ENCODE measurements at regions not wholly inside any gene's neighbourhood (a gene's known extent, or its start where the extent isn't known, plus 50 kb on each side); places are given as distances from the start of the nearest gene placed in this dataset.

DNA sequence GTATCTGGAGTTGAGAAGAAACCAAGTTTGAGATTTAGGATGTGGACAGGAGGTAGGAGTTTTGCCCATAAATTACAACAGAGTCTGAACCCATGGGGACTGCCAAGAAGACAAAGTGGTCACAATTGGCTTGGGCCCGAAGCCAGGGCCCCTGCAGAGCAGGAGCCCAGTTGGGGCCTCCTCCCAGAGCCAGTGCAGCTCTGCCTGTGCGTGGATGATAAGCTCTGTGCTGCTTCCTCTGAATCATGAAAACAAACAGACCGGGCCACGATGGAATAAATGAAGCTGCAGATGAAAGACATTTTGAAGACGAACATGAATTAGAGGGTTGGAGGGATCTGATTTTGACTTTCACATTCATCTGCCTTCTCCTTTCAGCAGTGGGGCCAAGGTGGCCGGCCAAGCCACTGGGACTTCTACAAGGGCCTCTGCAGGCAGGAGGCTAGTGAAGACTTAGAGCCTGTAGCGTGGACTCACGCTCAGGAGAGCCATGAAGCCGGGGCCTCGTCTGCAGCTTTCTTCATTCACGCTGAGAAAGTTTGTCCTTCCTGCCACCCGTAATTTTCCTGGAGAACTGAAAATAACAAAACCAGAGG, 156.8 kb upstream of the LYZL1 start:
- Mint-ChIP-seq H3K9me3 (ENCODE audit: unreplicated experiment) (no peaks in the 10 kb centered on the region), H3K4me3 (ENCODE audit: unreplicated experiment) (no peak overlapping the region), H3K27me3 (ENCODE audit: unreplicated experiment) (no peaks in the 10 kb centered on the region), H3K36me3 (ENCODE audit: unreplicated experiment) (no peaks in the 10 kb centered on the region), H3K27ac (ENCODE audit: unreplicated experiment) (no peak overlapping the region), H3K4me1 (ENCODE audit: low read depth, unreplicated experiment) (no peaks in the 10 kb centered on the region)
- no peak for DNase-seq
- TF ChIP-seq, protein P1, sequence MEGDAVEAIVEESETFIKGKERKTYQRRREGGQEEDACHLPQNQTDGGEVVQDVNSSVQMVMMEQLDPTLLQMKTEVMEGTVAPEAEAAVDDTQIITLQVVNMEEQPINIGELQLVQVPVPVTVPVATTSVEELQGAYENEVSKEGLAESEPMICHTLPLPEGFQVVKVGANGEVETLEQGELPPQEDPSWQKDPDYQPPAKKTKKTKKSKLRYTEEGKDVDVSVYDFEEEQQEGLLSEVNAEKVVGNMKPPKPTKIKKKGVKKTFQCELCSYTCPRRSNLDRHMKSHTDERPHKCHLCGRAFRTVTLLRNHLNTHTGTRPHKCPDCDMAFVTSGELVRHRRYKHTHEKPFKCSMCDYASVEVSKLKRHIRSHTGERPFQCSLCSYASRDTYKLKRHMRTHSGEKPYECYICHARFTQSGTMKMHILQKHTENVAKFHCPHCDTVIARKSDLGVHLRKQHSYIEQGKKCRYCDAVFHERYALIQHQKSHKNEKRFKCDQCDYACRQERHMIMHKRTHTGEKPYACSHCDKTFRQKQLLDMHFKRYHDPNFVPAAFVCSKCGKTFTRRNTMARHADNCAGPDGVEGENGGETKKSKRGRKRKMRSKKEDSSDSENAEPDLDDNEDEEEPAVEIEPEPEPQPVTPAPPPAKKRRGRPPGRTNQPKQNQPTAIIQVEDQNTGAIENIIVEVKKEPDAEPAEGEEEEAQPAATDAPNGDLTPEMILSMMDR (IDR thresholded peaks at IDR 0.05; ENCODE audit: partially characterized antibody, unreplicated experiment) = no peak

DNA sequence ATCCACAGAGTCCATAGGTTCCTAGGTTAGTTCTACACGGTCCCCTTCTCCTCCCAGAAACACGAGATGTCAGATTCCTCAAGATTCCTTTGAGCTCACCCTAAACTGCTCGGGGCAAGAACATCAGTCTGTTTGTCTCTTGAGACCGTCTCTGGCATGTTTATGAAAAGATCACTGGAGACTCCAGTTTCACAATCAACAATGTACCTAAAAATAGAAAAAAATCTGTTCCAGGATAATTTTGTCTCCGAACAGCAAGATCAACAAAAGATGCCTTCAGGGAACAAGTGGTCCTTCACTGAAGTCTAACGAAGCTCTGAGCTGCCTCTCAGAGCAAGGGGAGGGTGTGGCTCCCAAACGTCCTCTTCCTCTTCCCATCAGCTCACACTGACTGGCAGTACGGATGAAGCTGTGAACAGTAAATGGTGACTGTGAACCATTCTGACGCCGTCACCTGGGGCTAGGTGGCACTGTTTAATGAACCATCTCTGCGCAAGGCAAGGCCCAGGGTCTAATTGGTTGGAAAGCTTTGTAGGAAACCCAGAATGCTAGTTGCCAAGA, 156.2 kb upstream of the LYZL1 start:
- Mint-ChIP-seq H3K9me3 (ENCODE audit: unreplicated experiment) (no peaks in the 10 kb centered on the region), H3K36me3 (ENCODE audit: unreplicated experiment) (no peaks in the 10 kb centered on the region), H3K4me3 (ENCODE audit: unreplicated experiment) (no peak overlapping the region), H3K27ac (ENCODE audit: unreplicated experiment) (no peak overlapping the region), H3K27me3 (ENCODE audit: unreplicated experiment) (no peaks in the 10 kb centered on the region), H3K4me1 (ENCODE audit: low read depth, unreplicated experiment) (no peaks in the 10 kb centered on the region)
- TF ChIP-seq, protein P1 (IDR thresholded peaks at IDR 0.05; ENCODE audit: partially characterized antibody, unreplicated experiment) = no peak
- DNase-seq = no peak

DNA sequence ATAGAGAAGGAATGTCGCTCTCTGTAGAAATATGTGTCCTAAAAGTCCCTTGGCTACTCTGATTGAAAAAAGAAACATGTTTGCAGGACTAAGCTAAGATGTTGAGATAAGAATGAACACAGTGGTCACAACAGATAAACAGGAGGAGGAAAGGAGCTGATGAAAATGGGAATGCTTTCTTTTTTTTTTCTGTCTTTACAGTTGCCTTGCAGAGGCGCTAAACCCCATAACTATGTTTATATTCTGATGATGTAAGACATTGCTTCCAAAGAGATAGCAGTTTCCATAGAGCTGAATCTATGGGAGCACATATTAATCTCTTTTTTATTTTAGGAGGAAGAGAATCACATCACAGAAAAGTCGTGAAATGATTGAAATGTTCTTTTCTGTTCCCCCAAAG, 153.5 kb upstream of the LYZL1 start:
- Mint-ChIP-seq H3K36me3 (ENCODE audit: unreplicated experiment) (no peaks in the 10 kb centered on the region), H3K27ac (ENCODE audit: unreplicated experiment) (no peak overlapping the region), H3K27me3 (ENCODE audit: unreplicated experiment) (no peaks in the 10 kb centered on the region), H3K4me3 (ENCODE audit: unreplicated experiment) (no peak overlapping the region), H3K4me1 (ENCODE audit: low read depth, unreplicated experiment) (no peaks in the 10 kb centered on the region), H3K9me3 (ENCODE audit: unreplicated experiment) (no peaks in the 10 kb centered on the region)
- no peak for DNase-seq
- TF ChIP-seq, protein P1 (IDR thresholded peaks at IDR 0.05; ENCODE audit: partially characterized antibody, unreplicated experiment) = no peak

DNA sequence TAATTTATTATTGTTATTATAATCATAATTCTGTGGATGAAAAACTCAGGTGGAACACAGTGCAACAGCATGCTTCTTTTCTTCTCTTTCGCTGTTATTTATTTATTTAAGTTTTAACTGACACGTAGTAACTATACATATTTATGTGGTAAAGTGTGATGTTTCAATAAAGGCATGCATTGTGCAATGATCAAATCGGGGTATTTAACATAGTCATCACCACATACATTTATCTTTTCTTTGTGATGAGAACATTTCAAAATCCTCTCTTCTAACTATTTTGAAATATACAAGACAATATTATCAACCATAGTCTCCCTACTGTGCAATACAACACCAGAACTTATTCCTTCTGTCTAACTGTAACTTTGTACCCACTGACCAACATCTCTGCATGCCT, 152.5 kb upstream of the LYZL1 start:
- TF ChIP-seq, protein P1 (IDR thresholded peaks at IDR 0.05; ENCODE audit: partially characterized antibody, unreplicated experiment) = no peak
- Mint-ChIP-seq H3K4me1 (ENCODE audit: low read depth, unreplicated experiment) (no peaks in the 10 kb centered on the region), H3K9me3 (ENCODE audit: unreplicated experiment) (no peaks in the 10 kb centered on the region), H3K27ac (ENCODE audit: unreplicated experiment) (no peak overlapping the region), H3K36me3 (ENCODE audit: unreplicated experiment) (no peaks in the 10 kb centered on the region), H3K27me3 (ENCODE audit: unreplicated experiment) (no peaks in the 10 kb centered on the region), H3K4me3 (ENCODE audit: unreplicated experiment) (no peak overlapping the region)
- DNase-seq = no peak

DNA sequence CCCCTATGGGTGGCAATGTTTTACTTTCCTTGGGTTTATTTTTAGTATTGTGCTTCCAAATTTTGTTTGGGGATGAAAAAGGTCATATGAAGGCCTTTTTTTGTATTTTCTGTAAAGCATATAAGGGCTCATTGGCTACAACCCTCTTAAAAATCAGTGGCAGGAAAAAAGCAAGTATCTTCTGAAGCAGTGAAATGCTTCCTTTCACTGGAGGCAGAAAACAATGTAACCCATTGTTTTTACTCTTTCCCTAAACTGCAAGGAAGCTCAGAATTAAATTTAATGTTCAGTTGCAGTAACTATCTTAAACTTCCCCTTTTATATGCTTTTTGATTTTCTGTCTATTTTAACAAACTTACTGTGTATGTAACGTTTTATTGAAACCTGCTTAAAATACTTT, 148.7 kb upstream of the LYZL1 start:
- no peaks in the 10 kb centered on the region for H3K36me3 Mint-ChIP-seq (ENCODE audit: unreplicated experiment)

More for the DNA sequence above, 148.7 kb upstream of the LYZL1 start:
- TF ChIP-seq, protein P1 (IDR thresholded peaks at IDR 0.05; ENCODE audit: partially characterized antibody, unreplicated experiment) = no peak
- Mint-ChIP-seq H3K27me3 (ENCODE audit: unreplicated experiment) (peaks cover 5% of the 10 kb centered on the region), H3K4me3 (ENCODE audit: unreplicated experiment) (no peak overlapping the region), H3K27ac (ENCODE audit: unreplicated experiment) (no peak overlapping the region), H3K9me3 (ENCODE audit: unreplicated experiment) (no peaks in the 10 kb centered on the region), H3K4me1 (ENCODE audit: low read depth, unreplicated experiment) (no peaks in the 10 kb centered on the region)
- no peak for DNase-seq
